LHCN-M2 (cell line): ENCODE measurements at regions not wholly inside any gene's neighbourhood (a gene's known extent, or its start where the extent isn't known, plus 50 kb on each side); places are given as distances from the start of the nearest gene placed in this dataset.

Source experiments
- DNase-seq: peaks from one replicate; pipeline ENCODE4 v3.0.0-alpha.2; 2012; ENCODE audit warnings: low read depth

DNA sequence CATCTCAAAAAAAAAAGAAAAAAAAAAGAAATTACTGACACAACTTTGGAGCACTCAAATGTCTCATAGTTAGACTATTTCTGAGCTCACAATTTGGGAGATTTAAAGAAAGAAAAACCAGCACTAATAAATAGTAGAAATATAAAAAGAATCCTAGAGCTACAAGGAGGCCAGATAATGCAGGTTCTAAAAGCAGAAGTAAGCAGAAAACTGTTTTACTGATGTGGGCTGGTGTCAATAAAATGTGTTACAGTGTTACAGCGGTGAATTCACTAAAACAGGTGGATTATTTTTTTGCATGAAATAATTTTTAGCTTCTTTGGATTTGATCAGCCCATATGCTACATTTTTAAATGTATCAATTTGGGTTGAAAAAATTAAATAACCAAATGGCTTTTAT is 375.9 kb downstream of the GPM6A start:
- DNase-seq = no peak

DNA sequence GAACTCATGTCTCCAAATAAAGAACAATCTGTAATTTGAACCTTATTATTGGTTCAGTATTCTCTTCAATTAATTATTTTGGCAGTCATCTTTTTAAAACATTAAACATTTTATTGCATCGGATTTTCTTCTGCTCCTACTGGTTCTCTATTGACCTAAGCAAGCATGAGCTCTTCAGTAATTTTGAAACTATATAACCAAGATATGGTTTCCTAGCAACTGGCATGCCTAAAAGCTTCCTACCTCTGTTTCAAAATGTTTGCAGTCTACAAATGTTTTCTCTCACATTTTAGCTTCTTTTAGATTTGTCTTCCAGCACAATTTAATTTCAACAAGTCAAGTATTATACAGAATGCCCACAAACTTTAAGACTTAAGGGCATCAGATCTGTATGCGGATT is 371.3 kb downstream of the GPM6A start:
- no peak for DNase-seq

DNA sequence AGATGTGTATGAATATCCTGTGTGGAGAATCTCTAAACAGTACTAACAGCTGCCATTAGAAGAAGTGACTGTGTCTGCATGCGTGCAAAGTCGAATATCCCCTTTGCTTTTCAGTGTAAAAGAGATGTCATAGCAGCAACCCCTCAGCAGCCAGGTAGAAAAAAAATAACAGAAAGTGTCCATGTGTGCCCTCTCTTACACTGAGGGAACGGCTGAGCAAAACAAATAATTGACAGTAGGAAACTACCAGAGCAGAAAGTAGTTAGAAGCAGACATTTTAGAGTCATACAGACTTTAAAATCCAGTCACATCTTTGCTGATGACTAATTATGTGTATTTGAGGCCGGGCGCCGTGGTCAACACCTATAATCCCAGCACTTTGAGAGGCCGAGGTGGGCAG is 370.8 kb downstream of the GPM6A start:
- DNase-seq = no peak

DNA sequence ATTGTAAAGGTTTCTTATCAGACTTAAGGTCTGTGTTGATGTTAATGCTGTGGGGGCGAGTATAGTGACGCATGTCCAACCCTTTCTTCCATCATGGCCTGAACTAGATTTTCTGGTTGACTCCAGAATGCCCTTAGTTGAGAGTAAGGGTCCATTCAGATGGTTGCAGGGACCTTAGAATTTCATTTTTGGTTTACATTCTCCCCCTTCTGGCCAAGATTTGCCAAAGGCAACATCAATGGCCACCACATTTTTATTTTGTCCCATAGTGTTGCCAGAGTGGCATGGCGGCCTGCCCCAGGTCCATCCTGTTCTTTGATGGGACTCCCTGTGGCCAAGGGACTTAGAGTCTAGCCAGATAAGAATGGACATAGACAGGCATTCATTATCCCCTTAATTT is 368.5 kb downstream of the GPM6A start:
- DNase-seq = no peak

DNA sequence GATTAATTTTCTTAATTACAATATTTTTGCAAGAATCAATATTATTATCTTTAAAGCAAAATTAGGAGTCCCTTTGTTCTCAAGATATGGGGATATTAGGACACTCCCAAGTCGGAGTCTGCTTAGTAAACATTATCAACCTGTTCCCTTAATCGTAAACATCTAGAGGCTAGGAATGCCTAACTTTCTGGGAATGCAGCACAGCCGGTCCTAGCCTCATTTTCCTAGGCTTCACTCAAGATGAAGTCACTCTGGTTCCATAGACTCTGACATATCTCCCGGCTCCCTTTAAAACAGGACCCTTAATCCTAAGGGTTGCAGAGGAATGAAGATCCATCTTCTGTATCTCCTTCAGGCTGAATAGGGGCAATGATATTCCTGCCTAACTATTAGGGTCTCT is 367.6 kb downstream of the GPM6A start:
- no peak for DNase-seq

- DNase-seq = no peak
Observed at GRCh38 chr4:175447016-175447415, 365.0 kb downstream of the GPM6A start.

DNA sequence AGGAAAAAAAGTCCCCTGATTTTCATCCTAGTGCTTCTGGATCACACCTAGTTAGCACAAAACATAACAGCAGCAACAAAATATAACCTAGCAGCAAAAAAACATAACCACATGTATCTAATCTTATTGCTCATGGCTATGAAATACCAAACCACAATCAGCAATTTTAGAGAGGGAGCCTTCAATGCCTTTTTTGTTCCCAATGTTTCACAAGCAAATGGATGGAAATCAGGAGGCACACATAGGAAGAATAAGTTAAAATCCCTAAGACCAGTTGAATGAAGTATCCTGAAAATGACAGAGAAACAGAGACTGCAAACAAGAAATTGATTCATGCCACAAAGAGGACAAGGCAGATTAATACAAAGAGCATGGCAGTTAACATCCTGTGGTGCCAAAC is 361.6 kb downstream of the GPM6A start:
- no peak for DNase-seq

- DNase-seq = no peak
Observed at GRCh38 chr4:175451238-175451965, 360.7 kb downstream of the GPM6A start.

- DNase-seq = no peak
Observed at GRCh38 chr4:175453456-175453855, 358.6 kb downstream of the GPM6A start.

- DNase-seq = peak; percentile 43
Observed at GRCh38 chr4:175456131-175456530, 355.9 kb downstream of the GPM6A start.

DNA sequence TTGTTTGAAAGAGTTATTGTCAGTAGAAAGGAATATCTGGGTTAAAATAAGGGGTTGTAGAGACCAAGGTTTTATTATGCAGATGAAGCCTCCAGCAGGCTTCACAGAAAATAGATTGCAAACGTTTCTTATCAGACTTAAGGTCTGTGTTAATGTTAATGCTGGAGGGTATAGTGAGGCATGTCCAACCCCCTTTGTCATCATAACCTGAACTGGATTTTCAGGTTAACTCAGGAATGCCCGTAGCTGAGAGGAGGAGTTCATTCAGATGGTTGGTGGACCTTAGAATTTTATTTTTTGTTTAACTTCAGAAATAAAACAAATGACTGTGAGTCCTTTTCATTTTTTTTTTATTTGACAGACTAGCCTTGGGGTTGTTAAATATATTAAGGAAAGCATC is 354.1 kb downstream of the GPM6A start:
- no peak for DNase-seq

DNA sequence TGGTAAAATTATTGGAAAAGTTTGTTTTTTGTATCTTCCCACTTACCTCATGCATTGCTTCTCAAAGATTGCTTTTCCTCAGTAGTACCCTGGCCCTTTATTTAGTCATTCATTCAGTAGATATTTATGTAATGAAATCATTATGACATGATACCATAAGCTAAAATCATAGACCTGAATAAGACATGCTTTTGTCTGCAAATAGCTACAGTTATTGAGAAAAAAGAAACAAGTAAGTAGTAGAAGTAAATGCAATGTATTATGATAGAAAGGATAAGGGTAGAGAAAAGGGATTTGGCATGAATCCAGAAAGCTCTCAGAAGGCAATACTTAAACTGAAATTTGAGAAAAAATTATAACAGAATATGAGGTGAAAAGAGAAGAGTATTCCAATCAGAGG is 352.5 kb downstream of the GPM6A start:
- DNase-seq = no peak

DNA sequence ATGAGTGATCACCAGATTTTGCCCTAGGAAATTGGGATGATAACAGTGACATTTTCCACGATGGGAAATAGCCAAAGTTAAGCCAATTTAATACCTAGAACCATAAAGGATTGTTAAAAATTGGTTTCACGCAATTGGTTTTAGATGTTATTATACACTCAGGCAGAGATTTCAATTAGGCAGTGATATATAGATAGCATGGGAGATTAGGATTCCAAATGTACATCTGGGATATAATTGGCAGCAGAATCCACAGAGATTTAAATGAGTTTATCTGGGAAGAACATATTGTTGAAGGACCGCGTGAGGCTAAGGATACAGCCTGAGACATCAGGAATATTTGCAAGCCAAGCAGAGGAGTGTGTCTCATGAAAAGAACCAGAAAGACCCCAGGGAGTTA is 351.6 kb downstream of the GPM6A start:
- no peak for DNase-seq

GRCh38 chr4:175469514-175469913 is 342.6 kb downstream of the GPM6A start:
- DNase-seq = peak; percentile 18

GRCh38 chr4:175470131-175470530 is 341.9 kb downstream of the GPM6A start:
- DNase-seq = peak; percentile 45

DNA sequence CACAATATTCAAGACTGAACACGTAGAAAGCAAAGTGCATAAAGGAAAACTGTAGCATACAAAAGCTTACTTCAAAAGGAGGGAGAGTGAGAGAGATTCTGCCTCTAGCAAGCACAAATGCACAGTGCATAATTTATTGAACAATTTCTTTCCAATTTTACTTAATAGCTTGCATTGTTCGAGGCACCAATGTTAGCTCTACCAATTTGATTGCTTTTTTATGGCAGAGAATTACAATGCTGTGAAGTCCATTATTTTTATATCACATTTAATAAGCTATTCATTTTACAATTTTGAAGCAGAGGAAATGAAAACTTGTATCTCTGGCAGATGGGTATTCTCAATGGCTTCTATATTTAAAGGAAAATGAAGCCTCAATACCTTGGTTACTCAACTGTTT is 331.7 kb downstream of the GPM6A start:
- DNase-seq = no peak

DNA sequence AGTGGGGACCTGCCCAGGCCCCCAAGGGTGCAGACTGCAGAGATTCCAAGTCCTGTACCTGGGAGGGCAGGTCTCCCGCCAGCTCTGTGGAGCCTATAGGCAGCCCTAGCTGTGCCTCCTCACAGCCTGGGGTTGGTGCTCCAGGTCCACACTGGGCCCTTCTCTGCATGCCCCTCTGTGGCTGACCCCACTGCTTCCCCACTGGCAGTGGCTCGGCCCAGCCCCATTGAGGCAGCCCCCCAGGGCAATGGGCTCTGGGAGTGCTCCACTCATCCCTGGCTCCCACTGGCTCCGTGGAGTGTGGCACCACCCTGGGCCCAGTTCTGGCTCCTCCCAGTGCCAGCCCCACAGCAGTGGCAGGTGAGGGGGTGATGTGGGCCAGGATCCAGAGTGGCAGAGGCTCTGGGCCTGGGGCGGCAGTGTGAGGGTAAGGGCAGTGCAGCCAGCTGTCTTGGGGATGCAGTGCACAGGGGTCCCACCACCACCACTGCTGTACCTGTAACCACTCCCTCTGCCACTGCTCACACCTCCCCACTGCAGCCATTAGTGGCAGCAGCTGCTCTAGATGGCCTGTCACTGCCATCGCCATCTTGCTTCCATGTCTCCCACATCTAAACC is 312.2 kb downstream of the GPM6A start:
- no peak for DNase-seq

DNA sequence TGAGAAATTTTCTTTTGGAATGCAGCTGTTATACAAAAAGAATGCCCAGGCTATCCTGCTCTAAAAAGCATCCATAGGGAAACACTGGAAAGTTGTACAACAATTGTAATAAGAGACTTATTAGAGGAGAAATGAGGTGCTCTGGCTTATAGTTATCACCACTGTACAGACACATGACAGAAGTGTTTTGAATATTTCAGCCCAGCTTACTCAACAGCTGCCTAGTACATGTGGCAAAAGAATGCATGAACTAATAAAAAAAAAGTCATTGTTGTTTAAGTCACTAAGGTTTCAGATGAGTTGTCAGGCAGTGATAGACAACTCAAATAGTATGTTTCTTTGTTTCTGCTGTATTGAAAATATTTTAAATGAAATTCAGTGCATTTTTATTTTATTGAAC is 307.7 kb downstream of the GPM6A start:
- peak; percentile 58 for DNase-seq

GRCh38 chr4:175509320-175509719 is 302.7 kb downstream of the GPM6A start:
- DNase-seq = no peak

DNA sequence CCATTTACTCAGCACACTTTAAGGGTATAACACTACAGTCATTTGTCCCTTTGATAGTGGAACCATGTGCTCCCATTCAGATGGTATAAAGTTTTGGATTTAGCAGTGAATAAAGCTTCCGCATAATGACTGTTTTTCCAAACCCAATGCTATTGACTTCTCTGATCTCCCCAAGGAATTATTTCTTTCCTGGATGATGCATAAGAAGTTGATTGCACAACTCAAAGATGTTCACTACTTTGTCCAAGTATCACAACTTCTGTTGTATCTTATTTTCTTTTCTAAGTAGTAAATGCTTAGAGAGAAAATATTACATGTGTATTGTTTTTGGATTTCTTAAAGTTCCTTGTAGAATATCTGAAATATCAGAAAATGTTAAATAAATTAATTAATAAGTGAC is 300.2 kb downstream of the GPM6A start:
- DNase-seq = no peak

DNA sequence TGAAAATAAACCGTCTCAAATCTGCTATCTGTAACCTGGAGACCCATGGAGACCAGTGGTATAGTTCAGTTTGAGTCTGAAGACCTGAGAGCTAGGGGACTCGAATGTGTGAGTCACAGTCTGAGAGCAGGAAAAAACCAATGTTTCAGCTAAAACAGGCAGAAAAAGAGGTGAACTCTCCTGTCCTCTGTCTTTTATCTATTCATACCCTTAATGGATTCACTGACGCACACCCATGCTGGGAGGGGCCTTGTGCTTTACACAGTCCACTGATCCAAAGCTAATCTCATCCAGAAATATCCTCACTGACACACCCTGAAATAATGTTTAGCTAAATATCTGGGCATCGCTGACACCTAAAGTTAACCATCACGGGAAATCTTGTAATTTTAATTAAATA is 297.9 kb downstream of the GPM6A start:
- no peak for DNase-seq

DNA sequence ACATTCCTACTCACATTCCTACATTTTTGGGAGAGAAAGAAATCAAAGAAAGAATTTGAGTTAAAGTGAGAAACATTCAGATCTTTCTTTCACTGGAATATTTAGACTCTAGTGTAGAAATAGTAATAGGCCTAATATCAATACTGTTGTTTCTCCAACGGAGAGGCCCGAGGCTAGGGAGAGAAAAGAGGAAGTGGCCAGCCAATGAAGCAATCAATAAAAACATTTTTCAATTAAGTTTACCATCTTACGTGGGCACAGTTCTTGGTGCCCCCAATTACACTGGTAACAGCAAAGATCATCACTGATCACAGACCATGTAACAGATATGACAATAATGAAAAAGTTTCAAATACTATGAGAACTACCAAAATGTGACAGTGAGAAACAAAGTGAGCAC is 281.4 kb downstream of the GPM6A start:
- DNase-seq = no peak

- DNase-seq = peak; percentile 68
Observed at GRCh38 chr4:175531405-175532091, 280.5 kb downstream of the GPM6A start.
